HG03558 (cell line): ENCODE measurements at regions not wholly inside any gene's neighbourhood (a gene's known extent, or its start where the extent isn't known, plus 50 kb on each side); places are given as distances from the start of the nearest gene placed in this dataset.
"Not testable (repeated sequence)": the region's sequence is repeated elsewhere in the genome, so short reads cannot be mapped to it uniquely, and the experiment has no call there.

ENCODE experiments used
- ATAC-seq: cut with Tn5 transposase; IDR thresholded peaks from one replicate; pipeline ENCODE4 v1.9.1; 2021; ENCODE audit warnings: moderate number of reproducible peaks; ENCODE audit not compliant: unreplicated experiment; ENCODE audit errors: extremely low read depth

DNA sequence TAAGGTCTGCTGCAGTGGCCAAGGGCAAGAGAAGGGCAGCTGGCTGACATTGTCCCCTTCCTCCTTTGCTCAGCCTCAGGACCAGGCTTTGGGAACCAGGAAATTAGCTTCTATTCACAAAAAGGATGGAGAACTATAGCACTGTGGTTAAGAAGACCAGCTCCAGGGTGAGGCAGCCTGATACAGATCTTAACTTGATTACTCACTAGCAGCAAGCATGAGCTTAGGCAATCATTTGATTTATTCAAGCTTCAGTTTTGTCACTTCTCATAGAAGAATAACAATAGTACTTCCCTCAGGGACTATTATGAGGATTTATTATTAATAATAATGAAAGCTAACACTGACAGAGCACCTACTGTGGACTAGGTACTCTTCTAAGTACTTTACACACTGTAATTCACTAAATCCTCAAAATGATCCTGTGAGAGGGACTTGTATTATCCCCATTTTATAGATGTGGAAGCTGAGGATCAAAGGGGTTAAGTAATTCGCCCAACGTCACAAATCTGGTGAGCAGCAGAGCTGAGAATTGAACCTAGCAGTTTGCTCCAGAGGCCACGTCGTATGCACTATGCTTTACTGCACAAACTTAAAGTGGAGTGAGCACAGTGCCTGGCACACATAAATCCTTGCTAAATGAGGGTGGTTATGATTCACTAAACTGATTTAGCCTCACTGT, 130.4 kb upstream of the PAK3 start:
- no peak for ATAC-seq

DNA sequence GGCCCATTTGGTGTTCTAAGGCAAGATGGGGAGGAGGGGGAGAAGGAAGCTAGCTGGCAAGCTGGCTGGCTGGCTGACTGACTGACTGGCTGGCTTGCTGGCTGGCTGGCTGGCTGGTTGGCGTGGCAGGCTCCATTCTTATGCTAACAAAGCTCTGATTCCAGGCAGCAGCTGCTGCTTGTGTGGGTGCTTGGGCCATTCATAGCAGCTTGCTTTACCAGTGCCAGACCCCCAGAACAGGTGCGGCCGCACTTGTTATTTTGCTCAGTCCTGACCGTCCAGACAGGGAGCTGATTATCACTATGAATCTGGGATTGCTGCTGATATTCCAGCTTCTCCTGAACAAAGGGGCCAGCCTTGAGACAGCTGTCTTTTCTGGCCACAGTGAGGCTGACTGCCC, 131.2 kb upstream of the PAK3 start:
- no peak for ATAC-seq

DNA sequence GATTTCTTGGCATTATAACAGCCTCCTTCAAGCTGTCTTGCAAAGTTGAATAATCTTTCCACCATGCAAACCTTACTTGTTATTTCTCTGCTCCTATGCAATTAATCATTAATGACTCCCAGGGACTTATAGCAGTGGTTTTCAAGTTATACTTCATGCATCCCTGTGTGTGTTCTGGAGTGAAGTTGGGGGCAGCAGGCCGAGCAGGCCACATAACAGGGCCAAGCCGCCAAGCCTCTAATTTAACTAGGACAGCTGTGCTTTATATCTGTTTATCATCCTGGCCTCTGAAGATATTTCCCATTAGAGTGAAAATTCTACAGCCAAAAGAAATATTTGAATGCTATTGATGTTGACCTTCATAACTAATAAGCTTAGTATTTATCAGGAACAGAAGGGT, 133.5 kb upstream of the PAK3 start:
- no peak for ATAC-seq

DNA sequence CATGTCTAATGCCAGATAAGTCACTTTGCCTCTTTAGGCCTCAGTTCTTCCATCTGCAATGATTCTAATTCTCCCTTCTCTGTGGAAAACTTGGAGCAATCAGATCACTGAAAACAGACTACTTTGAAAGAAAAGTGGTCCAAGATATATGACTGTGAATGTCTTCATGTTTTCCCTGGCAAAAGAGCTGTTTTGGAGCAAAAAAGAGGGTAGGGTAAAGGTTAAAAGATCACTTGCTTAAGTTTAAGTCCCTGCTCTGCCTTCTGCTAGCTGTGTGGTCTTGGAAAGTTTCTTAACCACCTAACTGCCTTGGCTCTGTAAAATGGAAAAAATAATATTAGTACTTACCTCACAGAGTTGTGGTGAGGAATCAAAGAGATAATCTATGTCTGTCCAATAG, 140.3 kb upstream of the PAK3 start:
- ATAC-seq, result no peak

DNA sequence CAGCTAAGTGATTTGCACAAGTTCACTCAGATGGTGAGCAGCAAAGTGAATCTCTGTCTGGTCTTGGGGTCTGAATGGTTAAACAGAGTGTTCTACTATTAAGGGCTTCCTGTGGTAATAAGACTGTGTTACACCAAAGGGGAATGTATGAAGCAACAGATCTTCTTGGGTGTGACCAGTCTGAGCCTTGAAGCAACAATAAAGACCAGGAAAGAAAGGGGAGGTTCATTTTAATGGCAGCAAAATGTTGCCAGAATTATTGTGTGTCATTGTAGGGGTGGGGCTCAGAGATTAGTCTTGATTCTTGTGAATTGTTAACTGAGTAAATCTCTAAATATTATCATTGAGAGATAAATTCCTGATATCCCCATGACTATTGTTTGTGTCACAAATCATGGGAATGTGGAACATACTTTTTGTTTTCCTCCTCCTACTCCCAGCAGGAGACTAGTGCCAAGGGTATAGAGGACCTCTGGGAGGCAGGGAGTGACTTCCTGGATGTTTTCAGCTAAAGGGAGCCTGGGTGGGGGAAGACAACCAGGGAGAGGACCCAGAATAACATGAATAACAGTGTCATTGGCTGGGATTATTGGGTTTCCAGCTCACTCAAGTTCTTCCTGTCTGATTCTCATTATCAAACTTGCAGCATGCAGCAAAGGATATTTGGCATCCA, 141.4 kb upstream of the PAK3 start:
- no peak for ATAC-seq

DNA sequence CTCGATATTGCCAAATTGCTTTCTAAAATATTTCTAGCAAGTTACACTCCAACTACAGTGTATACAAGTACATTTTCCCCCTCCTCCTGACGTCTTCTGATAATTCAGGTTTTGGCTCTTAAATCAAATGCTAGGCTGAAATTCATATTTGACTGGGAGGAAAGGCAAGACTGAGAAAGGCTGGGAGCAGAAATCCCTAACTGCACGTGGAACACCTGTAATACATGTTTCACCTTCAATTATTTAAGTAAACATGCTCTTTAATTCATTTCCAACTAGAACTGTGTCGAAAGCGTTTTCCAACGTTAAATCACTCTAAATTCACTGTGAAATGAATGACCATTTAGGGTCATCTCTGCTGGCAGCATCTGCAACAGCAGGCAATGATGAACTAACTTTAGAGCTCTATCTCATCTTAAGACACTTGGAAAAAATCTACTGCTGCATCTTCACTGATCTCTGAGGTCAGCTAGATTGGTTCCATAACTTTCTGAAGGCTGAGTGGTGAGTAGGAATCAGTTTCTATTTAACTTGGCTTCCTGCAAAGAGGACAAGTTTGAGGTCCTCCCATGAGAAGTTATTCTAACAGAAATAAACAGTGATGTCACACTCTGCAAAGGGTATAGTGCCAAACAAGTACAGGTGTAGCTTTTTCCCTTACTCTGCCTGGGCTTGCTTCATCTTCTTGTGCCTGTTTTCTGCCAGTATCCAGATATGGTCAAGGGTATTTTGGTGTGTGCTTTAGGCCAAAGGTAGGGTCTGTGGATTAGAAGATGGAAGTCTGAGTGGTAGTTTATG, 144.3 kb upstream of the PAK3 start:
- no peak for ATAC-seq

DNA sequence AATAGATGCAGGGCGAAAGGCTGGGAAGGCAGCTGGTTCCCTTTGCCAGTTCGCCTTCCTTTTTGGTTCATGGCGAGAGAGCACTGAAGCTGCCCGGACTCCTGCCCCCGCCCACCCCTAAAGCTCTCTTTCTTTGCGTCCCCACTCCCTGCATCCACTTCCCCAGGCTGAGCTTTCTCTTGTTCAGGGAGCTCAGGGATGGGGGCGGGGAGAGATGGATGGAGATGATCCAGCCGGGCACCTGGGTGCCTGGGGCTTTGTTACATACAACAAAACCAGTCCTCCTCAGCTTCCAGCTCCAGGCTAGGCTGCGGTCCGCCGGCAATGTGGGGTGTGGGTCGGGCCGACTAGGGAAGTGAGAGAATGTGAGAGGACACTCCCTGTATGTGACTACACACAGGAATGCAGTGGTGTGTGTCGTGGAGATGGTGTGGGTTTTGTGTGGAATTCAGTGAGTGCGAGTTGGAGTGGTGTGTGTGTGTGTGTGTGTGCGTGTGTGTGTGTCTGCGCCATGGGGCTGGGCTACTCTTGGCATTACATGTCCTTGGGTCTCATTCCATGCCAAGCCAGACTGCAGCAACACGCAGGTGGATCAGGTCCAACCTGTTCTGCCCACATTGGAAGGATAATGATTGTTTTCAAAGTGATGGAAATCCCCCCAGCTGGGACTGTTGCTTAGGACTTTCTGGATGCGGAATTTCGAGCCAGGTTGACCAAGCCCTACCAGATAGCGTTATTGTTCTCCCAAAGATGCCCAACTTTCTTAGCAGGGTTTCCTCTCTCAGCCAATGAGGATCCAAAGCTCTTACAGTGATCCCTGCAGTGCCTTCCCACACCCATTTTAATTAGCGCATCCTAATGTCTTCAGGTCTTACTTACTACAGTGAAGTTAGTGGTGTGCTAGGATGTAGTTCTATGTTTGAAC, 149.4 kb upstream of the CHRDL1 start:
- no peak for ATAC-seq

DNA sequence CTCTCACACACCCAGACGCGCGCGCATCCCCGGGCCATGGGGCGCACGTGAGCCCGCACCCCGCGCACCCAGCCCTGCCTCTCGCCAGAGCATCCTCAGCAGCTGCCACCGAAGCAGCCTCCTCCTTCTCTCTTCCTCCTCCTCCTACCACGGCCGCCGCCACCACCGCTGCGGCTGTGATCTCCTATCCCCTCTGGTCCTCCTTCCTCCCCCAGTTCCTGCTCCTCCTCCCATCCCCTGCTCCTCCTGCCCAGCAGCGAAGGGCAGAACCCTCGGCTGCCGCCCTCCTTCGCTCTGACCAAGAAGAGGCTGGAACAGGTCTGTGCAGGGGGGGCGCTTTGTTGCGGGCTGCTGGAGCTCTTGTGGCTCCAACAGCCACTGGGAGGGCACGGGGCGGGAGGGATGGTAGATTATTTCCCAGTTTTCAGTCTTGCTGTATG, 148.7 kb upstream of the CHRDL1 start:
- ATAC-seq, result no peak

DNA sequence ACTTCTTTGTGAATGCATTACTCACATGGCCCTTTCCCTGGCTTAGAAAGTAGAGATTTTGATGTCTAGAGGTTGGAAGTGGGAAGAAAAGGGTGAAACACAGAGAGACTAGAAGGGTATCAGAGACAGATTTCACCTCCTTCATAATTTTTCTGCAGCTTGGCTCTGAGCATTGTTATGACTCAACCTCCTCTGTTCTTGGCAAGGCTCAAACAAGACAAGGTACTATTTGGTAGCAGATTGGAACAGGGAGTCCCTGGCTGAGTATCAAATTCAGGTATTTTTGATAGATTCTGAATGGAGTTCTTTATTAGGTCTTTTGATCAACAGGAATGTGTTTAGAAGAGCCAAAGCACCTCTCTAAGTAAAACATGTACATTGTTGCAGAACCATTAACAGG, 146.3 kb upstream of the CHRDL1 start:
- ATAC-seq, result no peak

DNA sequence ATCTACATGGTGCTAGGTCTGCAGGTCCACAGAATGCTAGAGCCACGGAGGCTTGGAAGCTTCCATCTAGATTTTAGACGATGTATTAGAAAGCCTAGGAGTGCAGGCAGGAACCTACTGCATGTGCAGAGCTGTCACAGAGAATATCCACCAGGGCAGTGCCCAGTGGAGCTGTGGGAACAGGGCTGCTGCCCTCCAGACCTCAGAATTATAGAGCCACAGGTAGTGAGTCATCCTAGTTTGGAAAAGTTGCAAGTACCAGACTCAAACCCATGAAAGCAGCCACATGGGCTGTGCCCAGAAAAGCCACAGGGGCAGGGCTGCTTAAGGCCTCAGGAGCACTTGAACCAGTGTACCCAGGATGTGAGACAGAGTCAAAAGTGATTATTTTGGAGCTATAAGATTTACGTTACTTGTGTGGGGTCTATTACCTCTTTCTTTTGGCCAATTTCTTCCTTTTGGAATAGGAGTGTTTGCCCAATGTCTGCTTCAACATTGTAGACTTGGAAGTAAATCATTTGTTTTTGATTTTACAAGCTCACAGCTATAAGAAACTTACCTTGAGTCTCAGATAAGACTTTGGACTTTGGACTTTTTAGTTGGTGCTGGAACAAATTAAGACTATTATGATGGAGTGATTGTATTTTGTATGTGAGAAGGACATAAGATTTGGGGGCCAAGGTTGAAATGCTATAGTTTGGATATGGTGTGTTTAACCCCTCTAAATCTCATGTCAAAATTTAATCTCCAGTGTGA, 143.5 kb upstream of the CHRDL1 start:
- no peak for ATAC-seq

DNA sequence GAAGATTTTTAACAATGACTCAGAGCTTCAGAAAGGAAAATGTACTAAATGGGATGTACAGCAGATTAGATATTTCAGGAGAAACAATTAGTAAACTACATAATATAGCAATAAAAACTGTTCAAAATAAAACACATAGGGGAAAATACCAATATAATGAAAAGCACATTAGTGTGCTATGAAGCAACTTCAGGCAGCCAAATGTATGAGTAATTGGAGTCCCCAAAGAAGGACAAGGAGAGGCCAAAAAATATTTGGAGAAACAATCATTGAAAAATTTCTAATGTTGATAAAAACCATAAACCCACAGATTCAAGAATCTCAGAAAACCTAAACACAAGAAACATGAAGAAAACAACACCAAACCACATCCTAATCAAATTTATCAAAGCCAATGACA, 129.3 kb upstream of the CHRDL1 start:
- no peak for ATAC-seq

DNA sequence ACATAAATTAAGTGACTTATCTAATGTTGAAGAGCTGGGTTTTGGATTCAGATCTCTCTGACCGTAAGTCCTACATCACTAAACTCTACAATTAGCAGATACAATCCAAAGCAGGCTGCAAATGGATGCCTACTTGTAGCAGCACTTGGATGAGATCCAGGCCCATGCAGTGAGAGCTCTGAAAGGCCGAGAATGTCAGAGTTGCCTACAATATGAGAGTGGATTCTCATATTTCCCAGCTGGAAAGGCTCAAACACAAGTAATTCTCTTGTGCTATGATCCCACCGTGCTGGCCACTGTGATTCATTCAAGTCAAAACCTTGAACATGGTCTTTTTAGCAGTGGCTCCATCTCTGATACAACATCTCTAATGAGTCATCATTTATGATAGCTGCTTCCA, 125.4 kb upstream of the CHRDL1 start:
- ATAC-seq, result no peak

DNA sequence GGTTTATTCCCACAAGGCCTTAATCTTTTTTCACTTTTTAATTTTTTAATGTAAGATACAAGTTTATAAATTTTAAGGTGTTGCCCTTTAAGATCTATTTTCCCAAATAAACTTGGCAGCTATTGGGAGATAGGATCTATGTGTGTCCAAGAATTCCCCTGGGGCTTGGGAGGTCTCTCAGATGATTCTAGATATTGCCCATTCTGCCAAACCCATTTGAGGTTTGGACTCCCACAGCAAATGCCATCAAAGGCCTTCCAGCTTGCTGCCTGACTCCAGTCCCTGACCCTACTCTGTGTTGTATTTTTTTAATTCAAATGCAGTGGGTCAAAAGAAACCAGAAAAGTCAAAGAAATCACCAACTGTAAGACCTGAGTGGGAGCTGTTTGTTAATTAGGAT, 120.0 kb upstream of the CHRDL1 start:
- ATAC-seq, result no peak

DNA sequence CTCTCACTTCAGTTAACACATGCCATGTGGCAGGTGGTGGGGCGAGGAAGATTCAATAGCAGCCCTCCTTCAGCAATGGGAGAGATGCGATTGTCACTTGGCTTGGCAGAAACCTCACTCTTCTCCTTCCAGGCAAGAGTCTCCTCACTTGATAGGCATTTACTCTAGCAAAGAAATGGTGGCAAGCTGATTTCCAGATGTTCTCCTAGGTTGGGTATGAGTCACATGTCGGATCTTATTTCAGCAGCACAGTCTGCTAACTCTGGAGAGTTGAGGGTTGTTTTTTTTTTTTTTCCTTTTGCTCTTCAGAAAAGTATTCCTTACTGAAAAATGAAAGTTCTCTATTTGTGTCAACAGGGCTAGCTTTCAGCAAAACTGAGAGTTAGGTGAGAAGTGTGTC, 119.5 kb upstream of the CHRDL1 start:
- no peak for ATAC-seq

DNA sequence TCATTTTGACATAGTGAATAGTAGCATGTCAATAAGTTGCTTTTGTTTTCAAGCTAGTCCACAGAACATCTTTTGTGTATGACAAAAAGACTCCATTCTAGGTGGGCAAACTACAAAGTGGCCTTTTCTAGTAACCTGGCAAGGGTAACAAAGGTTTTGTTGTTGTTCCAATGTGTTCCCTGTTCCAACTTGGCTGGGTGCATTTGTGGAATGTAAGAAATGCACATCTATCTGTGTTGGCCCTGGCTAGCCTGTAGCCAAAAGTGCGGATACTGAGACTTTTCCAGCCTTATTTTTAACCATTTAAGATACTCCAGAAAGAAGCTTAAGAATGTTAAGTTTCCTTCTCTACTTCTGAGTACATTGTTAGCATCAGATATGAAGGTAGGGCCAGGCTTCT, 118.7 kb upstream of the CHRDL1 start:
- ATAC-seq, result no peak

DNA sequence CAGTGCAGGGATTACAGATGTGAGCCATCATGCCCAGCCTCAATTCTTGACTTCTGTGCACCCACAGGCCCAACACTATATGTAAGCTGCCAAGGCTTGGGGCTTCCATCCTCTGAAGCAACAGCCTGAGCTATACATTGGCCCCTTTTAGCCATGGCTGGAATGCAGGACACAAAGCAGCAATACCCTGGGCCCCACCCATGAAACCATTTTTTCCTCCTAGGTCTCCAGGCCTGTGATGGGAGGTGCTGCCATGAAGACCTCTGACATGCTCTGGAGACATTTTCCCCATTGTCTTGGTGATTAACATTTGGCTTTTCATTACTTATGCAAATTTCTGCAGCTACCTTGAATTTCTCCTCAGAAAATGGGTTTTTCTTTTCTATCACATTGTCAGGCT, 109.1 kb upstream of the CHRDL1 start:
- ATAC-seq, result not testable (repeated sequence)

DNA sequence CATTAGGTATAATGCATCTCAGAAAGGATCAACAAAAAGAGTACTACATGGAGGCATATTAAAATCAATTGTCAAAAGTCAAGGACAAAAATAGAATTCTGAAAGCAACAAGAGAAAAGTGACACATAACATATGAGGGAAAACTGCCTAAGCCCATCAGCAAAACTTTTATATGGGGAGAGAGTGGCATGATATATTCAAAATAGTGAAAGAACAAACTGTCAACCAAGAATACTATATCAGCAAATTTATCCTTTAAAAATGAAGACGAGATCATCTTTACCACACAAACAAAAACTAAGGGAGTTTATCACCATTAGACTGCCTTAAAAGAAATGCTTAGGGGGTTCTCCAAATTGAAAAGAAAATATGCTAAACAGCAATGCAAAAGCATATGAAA, 86.4 kb upstream of the CHRDL1 start:
- ATAC-seq, result no peak

DNA sequence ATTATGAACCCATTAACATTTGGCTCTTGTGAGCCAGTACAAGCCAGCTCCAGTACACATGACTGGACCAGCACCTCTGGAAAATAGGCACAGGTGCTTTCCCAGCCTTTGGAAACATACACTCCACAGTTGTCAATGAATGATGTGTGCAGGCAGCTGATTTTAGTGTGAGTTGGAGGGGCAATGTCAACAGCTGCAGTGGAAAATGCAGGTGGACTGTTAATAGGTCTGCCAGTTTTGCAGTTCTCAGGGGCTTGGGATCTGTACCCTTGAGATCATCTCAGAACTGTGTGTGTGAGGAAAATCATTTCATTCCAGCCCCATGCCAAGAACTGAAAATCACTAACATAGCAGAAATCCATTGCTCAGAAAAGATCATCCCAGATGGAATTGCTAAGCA, 81.7 kb upstream of the CHRDL1 start:
- no peak for ATAC-seq

DNA sequence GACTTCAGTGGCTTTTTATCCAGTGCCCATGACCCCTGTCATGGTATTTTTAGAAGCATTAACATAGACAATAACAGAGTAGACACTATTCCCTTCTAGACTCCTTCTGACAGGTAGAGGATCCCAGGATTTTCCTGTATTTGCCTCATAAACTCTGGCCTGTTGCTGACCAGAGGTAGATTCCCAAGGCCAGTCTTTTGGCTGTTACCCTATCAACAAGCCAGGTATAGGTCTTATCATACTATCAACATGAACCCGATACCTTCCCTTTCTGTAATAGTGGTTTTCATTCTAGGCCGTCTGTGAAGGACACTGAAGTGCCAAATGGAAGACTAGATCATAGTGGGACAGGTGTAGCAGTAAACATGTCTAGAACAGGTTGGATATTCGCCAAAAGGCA, 76.2 kb upstream of the CHRDL1 start:
- ATAC-seq, result no peak

DNA sequence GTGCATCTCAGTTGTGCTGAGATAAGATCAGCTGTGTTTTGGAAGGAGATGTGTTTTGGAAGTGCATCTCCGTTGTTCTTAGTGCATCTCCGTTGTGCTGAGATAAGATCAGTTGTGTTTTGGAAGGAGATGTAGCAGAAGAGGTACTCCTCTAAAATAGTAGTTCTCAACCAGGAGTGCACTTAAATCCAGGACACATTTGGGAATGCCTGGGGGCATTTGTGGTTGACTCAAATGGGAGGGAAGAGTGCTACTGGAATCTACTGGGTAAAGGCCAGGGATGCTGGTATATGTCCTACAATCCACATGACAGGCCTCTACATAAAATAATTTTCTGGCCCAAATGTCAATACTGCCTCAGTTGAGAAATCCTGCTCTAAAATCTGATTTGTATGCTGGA, 70.8 kb upstream of the CHRDL1 start:
- no peak for ATAC-seq
